AG08395 (cell line): ENCODE measurements at regions not wholly inside any gene's neighbourhood (a gene's known extent, or its start where the extent isn't known, plus 50 kb on each side); places are given as distances from the start of the nearest gene placed in this dataset.
"Not testable (repeated sequence)": the region's sequence is repeated elsewhere in the genome, so short reads cannot be mapped to it uniquely, and the experiment has no call there.

Source experiments
- DNase-seq: peaks from one replicate; pipeline ENCODE4 v3.0.0; 2012; ENCODE audit warnings: mixed read lengths, low spot score

GRCh38 chr1:182260516-182260915 lies 131.1 kb downstream of the GLUL start:
- no peak for DNase-seq

GRCh38 chr1:182259968-182260367 lies 131.6 kb downstream of the GLUL start:
- no peak for DNase-seq

- peak; percentile 79 for DNase-seq
Observed at GRCh38 chr1:182259229-182259872, 132.2 kb downstream of the GLUL start.

- no peak for DNase-seq
Observed at GRCh38 chr1:182257369-182258063, 134.1 kb downstream of the GLUL start.

GRCh38 chr1:182256931-182257330 lies 134.7 kb downstream of the GLUL start:
- no peak for DNase-seq

GRCh38 chr1:182255494-182255893 lies 136.1 kb downstream of the GLUL start:
- DNase-seq: no peak

GRCh38 chr1:182253319-182253860 lies 138.2 kb downstream of the GLUL start:
- DNase-seq: no peak

GRCh38 chr1:182251561-182251960 lies 140.0 kb downstream of the GLUL start:
- no peak for DNase-seq

GRCh38 chr1:182249201-182249676 lies 142.4 kb downstream of the GLUL start:
- DNase-seq: no peak

- no peak for DNase-seq
Observed at GRCh38 chr1:182248721-182249120, 142.9 kb downstream of the GLUL start.

GRCh38 chr1:182247813-182248212 lies 143.8 kb downstream of the GLUL start:
- DNase-seq: not testable (repeated sequence)

GRCh38 chr1:182246783-182247182 lies 144.8 kb downstream of the GLUL start:
- no peak for DNase-seq

GRCh38 chr1:182245040-182245439 lies 146.6 kb downstream of the GLUL start:
- no peak for DNase-seq

- DNase-seq: no peak
Observed at GRCh38 chr1:182244451-182244850, 147.1 kb downstream of the GLUL start.

- DNase-seq: no peak
Observed at GRCh38 chr1:182242641-182243040, 148.9 kb downstream of the GLUL start.

- no peak for DNase-seq
Observed at GRCh38 chr1:182240085-182240484, 151.5 kb downstream of the GLUL start.

- no peak for DNase-seq
Observed at GRCh38 chr1:182238421-182238820, 153.2 kb downstream of the GLUL start.

- DNase-seq: no peak
Observed at GRCh38 chr1:182237329-182237728, 154.3 kb downstream of the GLUL start.

GRCh38 chr1:182236651-182237077 lies 154.9 kb downstream of the GLUL start:
- DNase-seq: no peak

GRCh38 chr1:182235952-182236650 lies 155.5 kb downstream of the GLUL start:
- peak; percentile 55 for DNase-seq

GRCh38 chr1:182235604-182235951 lies 156.0 kb downstream of the GLUL start:
- DNase-seq: no peak

GRCh38 chr1:182229921-182230491 lies 161.6 kb downstream of the GLUL start:
- peak; percentile 28 for DNase-seq
